GM21825 (cell line): ENCODE measurements at regions not wholly inside any gene's neighbourhood (a gene's known extent, or its start where the extent isn't known, plus 50 kb on each side); places are given as distances from the start of the nearest gene placed in this dataset.

Source experiments
- ATAC-seq: cut with Tn5 transposase; IDR thresholded peaks from one replicate; pipeline ENCODE4 v1.9.1; 2021; ENCODE audit warnings: mild to moderate bottlenecking, moderate library complexity; ENCODE audit not compliant: unreplicated experiment

DNA sequence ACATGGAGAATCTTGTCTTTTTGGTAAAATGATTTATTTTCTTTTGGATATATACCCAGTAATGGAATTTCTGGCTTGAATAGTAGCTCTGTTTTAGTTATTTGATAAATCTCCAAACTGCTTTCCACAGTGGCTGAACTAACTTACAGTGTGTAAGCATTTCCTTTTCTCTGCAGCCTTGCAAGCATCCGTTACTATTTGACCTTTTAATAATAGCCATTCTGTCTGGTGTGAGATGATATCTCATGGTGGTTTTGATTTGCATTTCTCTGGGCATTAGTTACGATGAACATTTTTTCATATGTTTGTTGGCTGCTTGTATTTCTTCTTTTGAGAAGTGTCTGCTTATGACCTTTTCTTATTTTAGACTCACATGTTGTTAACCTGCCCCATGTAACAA, 190.2 kb downstream of the GALR1 start:
- no peak for ATAC-seq

DNA sequence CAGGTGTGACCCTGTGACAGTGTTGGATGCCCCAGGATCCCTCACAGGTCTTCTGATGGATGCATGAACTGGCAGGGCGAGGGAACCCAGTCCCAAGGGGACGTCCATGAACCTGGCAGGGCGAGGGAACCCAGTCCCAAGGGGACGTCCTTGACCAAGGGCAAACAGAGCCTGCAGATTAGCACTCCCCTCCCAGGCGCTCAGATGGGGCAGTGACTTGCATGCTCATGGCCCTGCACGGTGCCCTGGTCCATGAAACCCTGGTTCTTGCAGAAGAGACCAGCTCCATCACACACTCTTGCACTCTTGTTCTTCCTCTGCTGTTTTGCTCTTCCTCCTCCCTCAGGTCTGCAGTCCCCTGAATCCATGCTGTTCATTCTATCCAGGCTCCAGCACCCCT, 192.7 kb downstream of the GALR1 start:
- no peak for ATAC-seq

- ATAC-seq, result no peak
Measured at GRCh38 chr18:77444385-77444784, 194.7 kb downstream of the GALR1 start.

GRCh38 chr18:77448046-77448445, 198.4 kb downstream of the GALR1 start:
- no peak for ATAC-seq

GRCh38 chr18:77455004-77455403, 205.4 kb downstream of the GALR1 start:
- ATAC-seq, result no peak

- no peak for ATAC-seq
Measured at GRCh38 chr18:77457681-77458080, 208.0 kb downstream of the GALR1 start.

- ATAC-seq, result no peak
Measured at GRCh38 chr18:77461062-77461688, 211.5 kb downstream of the GALR1 start.

DNA sequence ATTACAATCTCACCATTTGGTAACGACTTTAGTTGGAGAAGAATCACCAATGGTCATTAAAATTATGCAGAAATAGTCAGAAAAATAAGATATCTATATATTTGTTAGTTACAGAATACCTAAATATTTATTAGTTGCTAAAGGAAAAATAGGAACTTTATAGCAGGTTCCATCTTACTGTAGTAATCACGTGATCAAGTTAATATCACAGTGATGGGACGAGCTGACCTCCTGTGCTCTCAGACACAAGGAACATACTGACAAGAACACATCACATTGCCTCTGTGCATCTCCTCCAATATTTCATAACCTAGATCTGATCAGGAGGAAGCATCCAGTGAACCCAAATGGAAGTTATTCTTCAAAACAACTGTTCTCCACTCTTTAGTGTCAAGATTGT, 215.3 kb downstream of the GALR1 start:
- no peak for ATAC-seq

DNA sequence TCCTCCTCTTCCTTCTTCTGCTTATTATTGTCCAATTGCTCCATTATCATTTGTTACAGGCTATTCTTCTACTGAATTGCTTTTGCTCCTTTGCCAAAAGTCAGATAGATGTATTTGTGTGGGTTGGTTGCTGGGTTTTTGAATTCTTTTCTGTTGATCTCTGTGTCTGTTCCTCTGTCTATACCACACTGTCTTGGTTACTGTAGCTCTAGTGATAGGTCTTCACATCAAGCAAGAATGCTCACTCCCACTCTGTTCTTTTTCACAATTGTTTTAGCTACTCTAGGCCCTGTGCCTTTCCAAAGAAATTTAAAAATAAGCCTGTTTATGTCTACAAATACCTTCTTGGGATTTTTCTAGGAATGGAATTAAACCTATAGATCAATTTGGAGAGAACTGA, 217.2 kb downstream of the GALR1 start:
- ATAC-seq, result no peak

- ATAC-seq, result no peak
Measured at GRCh38 chr18:77469131-77469530, 219.5 kb downstream of the GALR1 start.

- no peak for ATAC-seq
Measured at GRCh38 chr18:77470569-77471413, 221.1 kb downstream of the GALR1 start.

DNA sequence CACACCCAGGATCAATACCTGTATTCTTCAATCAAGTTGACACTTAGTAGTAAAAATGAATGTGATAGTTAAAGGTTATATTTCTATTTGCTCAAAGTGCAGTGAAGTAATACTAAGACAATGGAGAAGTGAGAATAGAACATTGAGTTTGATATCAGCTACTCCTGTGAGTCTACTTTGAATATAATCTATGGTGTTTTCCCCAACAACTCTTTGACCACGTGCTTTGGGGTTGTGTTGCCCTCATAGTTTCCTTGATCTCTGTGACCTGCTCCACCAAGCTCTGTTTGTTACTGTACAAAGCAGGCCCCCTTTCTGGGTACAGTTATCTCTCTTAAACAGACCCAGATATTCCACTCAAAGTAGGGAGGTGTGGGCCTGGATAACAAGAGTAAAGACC, 222.9 kb downstream of the GALR1 start:
- no peak for ATAC-seq

- no peak for ATAC-seq
Measured at GRCh38 chr18:77478646-77479442, 229.2 kb downstream of the GALR1 start.

DNA sequence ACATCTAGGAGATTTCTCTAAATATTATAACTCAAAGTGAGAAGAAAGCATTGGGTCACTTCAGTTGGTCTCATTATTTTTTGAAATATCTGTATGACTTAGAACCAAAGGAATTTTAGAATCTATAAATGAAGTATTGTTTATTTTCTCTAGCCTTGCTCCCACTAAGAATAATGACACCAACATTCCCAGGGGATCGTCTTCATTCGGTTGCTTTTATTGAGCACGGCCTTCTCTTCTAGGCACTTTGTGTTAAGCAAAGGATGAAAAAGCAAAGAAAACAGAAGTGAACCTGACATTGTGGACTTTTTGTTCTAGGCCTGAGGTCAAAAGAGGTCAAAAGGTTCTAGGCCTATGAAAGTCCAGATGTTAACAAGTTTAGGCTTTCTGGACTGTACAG, 231.9 kb downstream of the GALR1 start:
- ATAC-seq, result no peak

DNA sequence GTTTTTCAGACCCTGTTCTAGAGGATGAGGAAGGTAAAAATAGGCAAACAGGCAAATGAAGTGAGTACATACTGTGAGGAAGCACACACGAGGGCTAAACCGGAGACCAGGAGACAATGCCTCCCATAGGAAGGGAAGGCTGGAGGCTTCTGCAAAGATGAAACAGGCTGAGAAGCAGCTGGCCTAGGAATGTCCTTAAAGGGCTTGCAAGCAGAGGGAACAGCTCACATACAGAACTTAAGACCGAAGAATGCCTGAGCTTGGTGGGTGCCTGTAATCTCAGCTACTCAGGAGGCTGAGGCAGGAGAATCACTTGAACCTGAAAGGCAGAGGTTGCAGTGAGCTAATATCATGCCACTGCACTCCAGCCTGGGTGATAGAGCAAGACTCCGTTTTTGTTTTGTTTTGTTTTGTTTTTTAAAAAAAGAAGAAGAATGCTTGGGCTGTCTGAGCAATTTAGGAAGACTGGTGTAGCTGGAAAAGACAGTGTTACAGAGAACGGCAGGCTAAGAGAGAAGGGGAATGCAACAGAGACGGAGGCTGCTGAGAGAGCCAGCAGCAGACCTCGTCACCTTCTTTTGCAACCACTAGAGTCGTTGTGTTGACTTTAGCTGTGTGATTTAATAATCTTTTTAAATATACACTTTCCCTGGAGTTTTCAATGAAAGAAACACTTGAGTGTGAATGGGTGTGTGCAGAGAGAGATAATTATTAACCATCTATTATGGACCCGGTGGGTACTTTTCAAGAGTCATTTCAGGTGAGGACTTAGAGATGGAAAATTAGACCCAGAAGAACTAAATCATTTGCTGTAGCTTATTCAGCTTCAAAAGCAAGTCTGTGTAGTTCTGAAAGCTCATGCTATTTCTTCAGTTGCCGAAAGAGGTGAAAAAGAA, 232.8 kb downstream of the GALR1 start:
- ATAC-seq, result no peak

GRCh38 chr18:77486985-77487384, 237.3 kb downstream of the GALR1 start:
- no peak for ATAC-seq

- no peak for ATAC-seq
Measured at GRCh38 chr18:77487951-77488740, 238.5 kb downstream of the GALR1 start.

GRCh38 chr18:77495079-77495478, 245.4 kb downstream of the GALR1 start:
- no peak for ATAC-seq

- ATAC-seq, result no peak
Measured at GRCh38 chr18:77495982-77496690, 246.5 kb downstream of the GALR1 start.
